ENCODE measurements at regions not wholly inside any gene's neighbourhood (a gene's known extent, or its start where the extent isn't known, plus 50 kb on each side); places are given as distances from the start of the nearest gene placed in this dataset.

GRCh38 chr11:116282481-116282880, 490.3 kb downstream of the BUD13 start:
- intact Hi-C loops (cut with DNase I) = no loop called here
- DNase-seq (ENCODE audit: missing footprints) = no peak
- ATAC-seq = no peak

- intact Hi-C loops (cut with DNase I) = no loop called here
- ATAC-seq (no peak), DNase-seq (ENCODE audit: missing footprints) (no peak)
Observed at GRCh38 chr11:116281173-116282160, 491.3 kb downstream of the BUD13 start.

- DNase-seq (ENCODE audit: missing footprints) = no peak
- intact Hi-C loops (cut with DNase I) = loop anchor here (5.0 kb wide), 1 partner anchor 287 kb away; no protein-coding TSS in a partner anchor
- ATAC-seq = no peak
Observed at GRCh38 chr11:116279511-116279910, 493.3 kb downstream of the BUD13 start.

GRCh38 chr11:116278076-116278475, 494.7 kb downstream of the BUD13 start:
- ATAC-seq (no peak), DNase-seq (ENCODE audit: missing footprints) (no peak)
- intact Hi-C loops (cut with DNase I) = loop anchor here (5.0 kb wide), 1 partner anchor 286 kb away; no protein-coding TSS in a partner anchor

GRCh38 chr11:116276051-116277044, 496.4 kb downstream of the BUD13 start:
- ATAC-seq = peak; percentile 75
- peak; percentile 88 for DNase-seq (ENCODE audit: missing footprints)
- intact Hi-C loops (cut with DNase I) = loop anchor here (2.0 to 5.0 kb wide), 2 partner anchors 284 to 952 kb away; no protein-coding TSS in a partner anchor

- ATAC-seq (no peak), DNase-seq (ENCODE audit: missing footprints) (no peak)
- intact Hi-C loops (cut with DNase I) = loop anchor here (2.0 to 5.0 kb wide), 2 partner anchors 283 to 951 kb away; no protein-coding TSS in a partner anchor
Observed at GRCh38 chr11:116275635-116276034, 497.2 kb downstream of the BUD13 start.

GRCh38 chr11:116274521-116274920, 498.3 kb downstream of the BUD13 start:
- DNase-seq (ENCODE audit: missing footprints) (no peak), ATAC-seq (no peak)
- intact Hi-C loops (cut with DNase I) = no loop called here

- intact Hi-C loops (cut with DNase I) = no loop called here
- ATAC-seq (no peak), DNase-seq (ENCODE audit: missing footprints) (no peak)
Observed at GRCh38 chr11:116272181-116272789, 500.5 kb downstream of the BUD13 start.

- no peak for DNase-seq (ENCODE audit: missing footprints)
- intact Hi-C loops (cut with DNase I) = no loop called here
- no peak for ATAC-seq
Observed at GRCh38 chr11:116271479-116271878, 501.3 kb downstream of the BUD13 start.

- ATAC-seq (no peak), DNase-seq (ENCODE audit: missing footprints) (no peak)
- intact Hi-C loops (cut with DNase I) = no loop called here
Observed at GRCh38 chr11:116267146-116267545, 505.6 kb downstream of the BUD13 start.

GRCh38 chr11:116263770-116264169, 509.0 kb downstream of the BUD13 start:
- intact Hi-C loops (cut with DNase I) = no loop called here
- ATAC-seq (no peak), DNase-seq (ENCODE audit: missing footprints) (no peak)

- DNase-seq (ENCODE audit: missing footprints) = no peak
- intact Hi-C loops (cut with DNase I) = no loop called here
- no peak for ATAC-seq
Observed at GRCh38 chr11:116263019-116263418, 509.8 kb downstream of the BUD13 start.

GRCh38 chr11:116262370-116262769, 510.4 kb downstream of the BUD13 start:
- ATAC-seq (no peak), DNase-seq (ENCODE audit: missing footprints) (no peak)
- intact Hi-C loops (cut with DNase I) = no loop called here

GRCh38 chr11:116261606-116262005, 511.2 kb downstream of the BUD13 start:
- intact Hi-C loops (cut with DNase I) = no loop called here
- no peak for ATAC-seq
- no peak for DNase-seq (ENCODE audit: missing footprints)

- intact Hi-C loops (cut with DNase I) = no loop called here
- DNase-seq (ENCODE audit: missing footprints) (no peak), ATAC-seq (no peak)
Observed at GRCh38 chr11:116258821-116259220, 514.0 kb downstream of the BUD13 start.

GRCh38 chr11:116257883-116258282, 514.9 kb downstream of the BUD13 start:
- DNase-seq (ENCODE audit: missing footprints) (no peak), ATAC-seq (no peak)
- intact Hi-C loops (cut with DNase I) = no loop called here

GRCh38 chr11:116257092-116257491, 515.7 kb downstream of the BUD13 start:
- intact Hi-C loops (cut with DNase I) = no loop called here
- DNase-seq (ENCODE audit: missing footprints) (no peak), ATAC-seq (no peak)

GRCh38 chr11:116256215-116256614, 516.6 kb downstream of the BUD13 start:
- DNase-seq (ENCODE audit: missing footprints) = no peak
- intact Hi-C loops (cut with DNase I) = no loop called here
- no peak for ATAC-seq
